Stimulated activated effector memory CD8-positive, alpha-beta T cell treated with anti-CD3 and anti-CD28 coated beads, Interleukin-12 subunit alpha, Interleukin-12 subunit beta, amount 100 ng/mL, for 72 hours (primary cell): ENCODE measurements at regions not wholly inside any gene's neighbourhood (a gene's known extent, or its start where the extent isn't known, plus 50 kb on each side); places are given as distances from the start of the nearest gene placed in this dataset.

ENCODE experiments used
- ATAC-seq: fragments of 150-1000 bp; cut with Tn5 transposase; 2 replicates; pipeline ENCODE4 v1.10.0; 2021
- DNase-seq, 2 donors: peaks; one replicate each; pipeline ENCODE4 v3.0.0; 2021 to 2022; ENCODE audit warnings: low spot score in 2 of 2
- H3K27ac Mint-ChIP-seq: one replicate; pipeline ENCODE4 v1.8.0; 2022; ENCODE audit warnings: mild to moderate bottlenecking, mixed read lengths
- H3K36me3 Mint-ChIP-seq: one replicate; pipeline ENCODE4 v1.8.0; 2022; ENCODE audit warnings: mild to moderate bottlenecking, mixed read lengths
- H3K4me1 Mint-ChIP-seq: one replicate; pipeline ENCODE4 v1.8.0; 2022; ENCODE audit warnings: mixed read lengths
- H3K4me3 Mint-ChIP-seq: one replicate; pipeline ENCODE4 v1.8.0; 2022; ENCODE audit warnings: mild to moderate bottlenecking, mixed read lengths
- H3K9me3 Mint-ChIP-seq: one replicate; pipeline ENCODE4 v1.8.0; 2022; ENCODE audit warnings: mixed read lengths

- Mint-ChIP-seq H3K4me3 (no peak overlapping the region), H3K9me3 (peaks cover 21% of the 10 kb centered on the region), H3K36me3 (no peaks in the 10 kb centered on the region), H3K4me1 (no peaks in the 10 kb centered on the region), H3K27ac (no peak overlapping the region)
- ATAC-seq (no peak), DNase-seq (no peak)
These were observed 437.2 kb upstream of the ZFP42 start for GRCh38 chr4:187558391-187558790.

GRCh38 chr4:187562345-187562744 is 433.2 kb upstream of the ZFP42 start:
- Mint-ChIP-seq H3K4me1 (no peaks in the 10 kb centered on the region), H3K36me3 (no peaks in the 10 kb centered on the region), H3K4me3 (no peak overlapping the region), H3K9me3 (peaks cover 33% of the 10 kb centered on the region), H3K27ac (no peak overlapping the region)
- no peak for DNase-seq
- ATAC-seq, result no peak

- Mint-ChIP-seq H3K9me3 (peaks cover 25% of the 10 kb centered on the region), H3K27ac (no peak overlapping the region), H3K36me3 (no peaks in the 10 kb centered on the region), H3K4me3 (no peak overlapping the region), H3K4me1 (no peaks in the 10 kb centered on the region)
- ATAC-seq (no peak), DNase-seq (no peak)
These were observed 430.2 kb upstream of the ZFP42 start for GRCh38 chr4:187565416-187565815.

GRCh38 chr4:187569871-187570270 is 425.7 kb upstream of the ZFP42 start:
- H3K9me3 Mint-ChIP-seq, result peaks cover 37% of the 10 kb centered on the region

GRCh38 chr4:187575706-187576105 is 419.9 kb upstream of the ZFP42 start:
- Mint-ChIP-seq H3K9me3 (peaks cover 15% of the 10 kb centered on the region), H3K4me1 (no peaks in the 10 kb centered on the region), H3K36me3 (no peaks in the 10 kb centered on the region), H3K4me3 (no peak overlapping the region), H3K27ac (no peak overlapping the region)
- no peak for ATAC-seq
- no peak for DNase-seq

More at GRCh38 chr4:187569871-187570270, 425.7 kb upstream of the ZFP42 start:
- no peak overlapping the region for H3K4me3 Mint-ChIP-seq
- DNase-seq (no peak), ATAC-seq (no peak)
- H3K4me1 Mint-ChIP-seq, result no peaks in the 10 kb centered on the region
- no peak overlapping the region for H3K27ac Mint-ChIP-seq
- H3K36me3 Mint-ChIP-seq, result no peaks in the 10 kb centered on the region

GRCh38 chr4:187576751-187577150 is 418.8 kb upstream of the ZFP42 start:
- peaks cover 15% of the 10 kb centered on the region for H3K9me3 Mint-ChIP-seq
- no peaks in the 10 kb centered on the region for H3K4me1 Mint-ChIP-seq
- no peak for ATAC-seq
- H3K4me3 Mint-ChIP-seq, result no peak overlapping the region
- H3K36me3 Mint-ChIP-seq, result no peaks in the 10 kb centered on the region
- no peak overlapping the region for H3K27ac Mint-ChIP-seq
- no peak for DNase-seq

- Mint-ChIP-seq H3K4me1 (no peaks in the 10 kb centered on the region), H3K9me3 (peaks cover 12% of the 10 kb centered on the region), H3K36me3 (no peaks in the 10 kb centered on the region), H3K27ac (no peak overlapping the region), H3K4me3 (no peak overlapping the region)
- no peak for DNase-seq
- no peak for ATAC-seq
These were observed 417.6 kb upstream of the ZFP42 start for GRCh38 chr4:187577941-187578480.

- DNase-seq, result no peak
- Mint-ChIP-seq H3K4me3 (no peak overlapping the region), H3K9me3 (peaks cover 3% of the 10 kb centered on the region), H3K27ac (no peak overlapping the region), H3K36me3 (no peaks in the 10 kb centered on the region), H3K4me1 (no peaks in the 10 kb centered on the region)
- ATAC-seq, result no peak
These were observed 408.7 kb upstream of the ZFP42 start for GRCh38 chr4:187586892-187587291.

- no peak overlapping the region for H3K27ac Mint-ChIP-seq
- DNase-seq (no peak), ATAC-seq (no peak)
- peaks cover 15% of the 10 kb centered on the region for H3K9me3 Mint-ChIP-seq
- H3K36me3 Mint-ChIP-seq, result no peaks in the 10 kb centered on the region
- no peak overlapping the region for H3K4me3 Mint-ChIP-seq
- no peaks in the 10 kb centered on the region for H3K4me1 Mint-ChIP-seq
These were observed 397.4 kb upstream of the ZFP42 start for GRCh38 chr4:187598196-187598595.

- no peak for DNase-seq
These were observed 393.1 kb upstream of the ZFP42 start for GRCh38 chr4:187602339-187603092.

GRCh38 chr4:187603093-187604025 is 392.2 kb upstream of the ZFP42 start:
- Mint-ChIP-seq H3K9me3 (peaks cover 8% of the 10 kb centered on the region), H3K4me1 (no peaks in the 10 kb centered on the region), H3K36me3 (peaks cover 6% of the 10 kb centered on the region), H3K27ac (no peak overlapping the region), H3K4me3 (no peak overlapping the region)
- ATAC-seq (no peak), DNase-seq (no peak)

More at GRCh38 chr4:187602339-187603092, 393.1 kb upstream of the ZFP42 start:
- no peaks in the 10 kb centered on the region for H3K4me1 Mint-ChIP-seq
- no peak overlapping the region for H3K27ac Mint-ChIP-seq
- no peak for ATAC-seq
- peaks cover 11% of the 10 kb centered on the region for H3K9me3 Mint-ChIP-seq
- H3K4me3 Mint-ChIP-seq, result no peak overlapping the region
- peaks cover 6% of the 10 kb centered on the region for H3K36me3 Mint-ChIP-seq

- Mint-ChIP-seq H3K9me3 (peaks cover 7% of the 10 kb centered on the region), H3K27ac (no peak overlapping the region), H3K36me3 (peaks cover 6% of the 10 kb centered on the region), H3K4me1 (no peaks in the 10 kb centered on the region), H3K4me3 (no peak overlapping the region)
- DNase-seq, result no peak
- ATAC-seq, result no peak
These were observed 390.6 kb upstream of the ZFP42 start for GRCh38 chr4:187604984-187605383.

GRCh38 chr4:187606581-187606980 is 389.0 kb upstream of the ZFP42 start:
- no peak for DNase-seq
- H3K4me3 Mint-ChIP-seq, result no peak overlapping the region
- no peak for ATAC-seq
- peaks cover 6% of the 10 kb centered on the region for H3K36me3 Mint-ChIP-seq
- peaks cover 7% of the 10 kb centered on the region for H3K9me3 Mint-ChIP-seq
- no peak overlapping the region for H3K27ac Mint-ChIP-seq
- H3K4me1 Mint-ChIP-seq, result no peaks in the 10 kb centered on the region

GRCh38 chr4:187608001-187608421 is 387.6 kb upstream of the ZFP42 start:
- Mint-ChIP-seq H3K4me3 (no peak overlapping the region), H3K9me3 (peaks cover 7% of the 10 kb centered on the region), H3K36me3 (peaks cover 6% of the 10 kb centered on the region), H3K4me1 (no peaks in the 10 kb centered on the region), H3K27ac (no peak overlapping the region)
- ATAC-seq (no peak), DNase-seq (no peak)

GRCh38 chr4:187612301-187612700 is 383.3 kb upstream of the ZFP42 start:
- H3K4me3 Mint-ChIP-seq, result no peak overlapping the region
- H3K36me3 Mint-ChIP-seq, result no peaks in the 10 kb centered on the region
- H3K4me1 Mint-ChIP-seq, result no peaks in the 10 kb centered on the region
- H3K27ac Mint-ChIP-seq, result no peak overlapping the region
- no peak for DNase-seq
- H3K9me3 Mint-ChIP-seq, result peaks cover 7% of the 10 kb centered on the region
- no peak for ATAC-seq
